A549 (cell line): ENCODE measurements at regions not wholly inside any gene's neighbourhood (a gene's known extent, or its start where the extent isn't known, plus 50 kb on each side); places are given as distances from the start of the nearest gene placed in this dataset.
A peak's percentile ranks its signal among the peaks of the same experiment; 100 is the strongest.

Experiments
- ATAC-seq, 2 experiments: fragments of 200-7000 bp in 1 of 2; fragments of >200 bp in 1 of 2; cut with Nextera tagmentation in 1 of 2; cut with Tn5 transposase in 1 of 2; 3 replicates each; pipeline versions ENCODE4 v1.8.0 to v1.9.1; 2018 to 2020; ENCODE audit warnings: mild to moderate bottlenecking in 1 of 2, moderate library complexity in 1 of 2
- CTCF ChIA-PET: fragments of 300-600 bp; sonication (Branson Sonifier 250); formaldehyde crosslinking; extraction: SDS; loops from one replicate; lab custom pipeline; 2021; ENCODE audit warnings: antibody characterized with exemption, inconsistent platforms; lab: Yijun Ruan, JAX
- POLR2A ChIA-PET: fragments of 350-600 bp; formaldehyde crosslinking; extraction: SDS; loops from one replicate; lab custom pipeline; 2021; ENCODE audit warnings: antibody characterized with exemption, inconsistent platforms; lab: Yijun Ruan, JAX
- DNase-seq, 2 experiments: peaks; one replicate each; pipeline versions ENCODE4 v3.0.0 to v3.0.0-alpha.2; 2011 to 2016; ENCODE audit warnings: low read depth in 1 of 2, low spot score in 1 of 2
- FAIRE-seq: peaks from 2 replicates; lab custom pipeline; 2011; peaks lifted over from hg19 to GRCh38; lab: Jason Lieb, UNC
- H3K27ac ChIP-seq, 2 experiments: fragments of >200 bp; sonication (Bioruptor Twin); formaldehyde crosslinking; 3 replicates each; pipeline ENCODE4 v1.5.1; 2016 to 2017
- H3K4me1 ChIP-seq: fragments of >200 bp; sonication (Bioruptor Twin); formaldehyde crosslinking; 3 replicates; pipeline ENCODE4 v1.6.1; 2016
- H3K4me2 ChIP-seq: fragments of >200 bp; sonication (Bioruptor Twin); formaldehyde crosslinking; 3 replicates; pipeline ENCODE4 v1.6.1; 2016
- H3K4me3 ChIP-seq: fragments of >200 bp; sonication (Bioruptor Twin); formaldehyde crosslinking; 3 replicates; pipeline ENCODE4 v1.5.1; 2016
- H3K9me3 ChIP-seq: fragments of >200 bp; sonication (Bioruptor Twin); formaldehyde crosslinking; 3 replicates; pipeline ENCODE4 v1.6.1; 2016
- BHLHE40 ChIP-seq: IDR thresholded peaks from 2 replicates; pipeline ENCODE4 v1.6.1; 2012; ENCODE audit warnings: low read depth, low read length, inconsistent platforms
- CTCF ChIP-seq: fragments of >200 bp; sonication (Bioruptor Twin); formaldehyde crosslinking; IDR thresholded peaks from 3 replicates; pipeline ENCODE4 v1.5.1; 2016
- EHF ChIP-seq: fragments of 250-450 bp; sonication (Bioruptor Pico); IDR thresholded peaks from 2 replicates; pipeline ENCODE4 v1.5.0; 2020; ENCODE audit warnings: mild to moderate bottlenecking
- GATA3 ChIP-seq: IDR thresholded peaks from 2 replicates; pipeline ENCODE4 v1.6.1; 2012; ENCODE audit warnings: borderline replicate concordance
- HES2 ChIP-seq: fragments of >200 bp; sonication (Bioruptor Twin); formaldehyde crosslinking; IDR thresholded peaks from 2 replicates; pipeline ENCODE4 v1.6.1; 2016
- HMGXB4 ChIP-seq: fragments of 250-450 bp; sonication (Bioruptor Pico); IDR thresholded peaks from 2 replicates; pipeline ENCODE4 v1.5.0; 2021; ENCODE audit warnings: mild to moderate bottlenecking, moderate library complexity, borderline replicate concordance
- HOXA7 ChIP-seq: fragments of 250-450 bp; sonication (Bioruptor Pico); IDR thresholded peaks from 2 replicates; pipeline ENCODE4 v1.5.0; 2020; ENCODE audit warnings: mild to moderate bottlenecking, moderate library complexity
- KDM1A ChIP-seq: fragments of 200-600 bp; sonication (generic); IDR thresholded peaks from 2 replicates; pipeline ENCODE4 v1.6.1; 2016; ENCODE audit warnings: low read depth, mild to moderate bottlenecking
- MAFK ChIP-seq: fragments of 450-650 bp; IDR thresholded peaks from 2 replicates; pipeline ENCODE4 v1.6.1; 2014; ENCODE audit not compliant: partially characterized antibody
- PHF8 ChIP-seq: fragments of 200-600 bp; sonication (generic); IDR thresholded peaks from 2 replicates; pipeline ENCODE4 v1.6.1; 2016; ENCODE audit warnings: low read depth, mild to moderate bottlenecking, antibody characterized with exemption, moderate library complexity, borderline replicate concordance
- RAD21 ChIP-seq, 2 experiments: fragments of >200 bp in 1 of 2; sonication (Bioruptor Twin) in 1 of 2; formaldehyde crosslinking in 1 of 2; IDR thresholded peaks in 1 of 2; conservative IDR thresholded peaks in 1 of 2; 2 replicates in 1 of 2; 3 replicates in 1 of 2; pipeline ENCODE4 v1.6.1; 2012 to 2018; ENCODE audit warnings: inconsistent platforms in 1 of 2
- REST ChIP-seq: fragments of 200-600 bp; sonication (generic); IDR thresholded peaks from 2 replicates; pipeline ENCODE4 v1.6.1; 2016; ENCODE audit warnings: antibody characterized with exemption, mild to moderate bottlenecking, moderate library complexity
- RNF2 ChIP-seq: fragments of 200-600 bp; sonication (generic); IDR thresholded peaks from 2 replicates; pipeline ENCODE4 v1.6.1; 2016; ENCODE audit warnings: low read depth, mild to moderate bottlenecking, antibody characterized with exemption, moderate library complexity, borderline replicate concordance
- TP53 ChIP-seq: fragments of 250-450 bp; sonication (Bioruptor Pico); IDR thresholded peaks from 2 replicates; pipeline ENCODE4 v1.5.0; 2021; ENCODE audit warnings: mild to moderate bottlenecking, moderate library complexity
- USF2 ChIP-seq: fragments of 450-650 bp; IDR thresholded peaks from 2 replicates; pipeline ENCODE4 v1.6.1; 2014; ENCODE audit warnings: antibody characterized with exemption
- ZFP36 ChIP-seq: fragments of 450-650 bp; IDR thresholded peaks from 2 replicates; pipeline ENCODE4 v1.6.1; 2014; ENCODE audit warnings: borderline replicate concordance; ENCODE audit not compliant: partially characterized antibody
- whole genome bisulfite sequencing: methylation state at CpG from one replicate; pipeline ENCODE4 v1.1.6; 2017; ENCODE audit errors: missing lambda C conversion rate; 5-methylcytosine and 5-hydroxymethylcytosine counted together

- WGBS: 29% methylated on average over 6 of the region's 6 CpGs
- CTCF ChIA-PET: interaction anchor here (1.2 kb wide), 1 partner anchor 26 kb away, joined by 4 read pairs; no protein-coding TSS in a partner anchor
- H3K9me3 ChIP-seq: no peaks in the 10 kb centered on the region
- TF ChIP-seq ZFP36 (no peak), PHF8 (no peak), KDM1A (no peak), CTCF (no peak), USF2 (no peak)
- TF ChIP-seq, all 56 proteins: peak for 0
- POLR2A ChIA-PET: no interaction called here
- Histone ChIP-seq H3K4me1 (no peaks in the 10 kb centered on the region), H3K27ac (no peak overlapping the region), H3K4me3 (no peak overlapping the region), H3K4me2 (no peak overlapping the region)
- FAIRE-seq: no peak
- DNase-seq: no peak
- no peak for ATAC-seq
These were observed 201.1 kb upstream of the CHD1 start for GRCh38 chr5:99129768-99130501.

GRCh38 chr5:99122976-99123375 is 194.2 kb upstream of the CHD1 start:
- Histone ChIP-seq H3K4me2 (no peak overlapping the region), H3K9me3 (no peaks in the 10 kb centered on the region), H3K27ac (no peak overlapping the region), H3K4me1 (no peaks in the 10 kb centered on the region), H3K4me3 (no peak overlapping the region)
- TF ChIP-seq MAFK (no peak), RAD21 (conservative IDR thresholded peaks at IDR 0.05 in 1 of 2, IDR thresholded peaks at IDR 0.05 in 1 of 2) (no peak), CTCF (no peak), GATA3 (no peak), TP53 (CRISPR knock-in tag) (no peak), ZFP36 (no peak), HES2 (no peak), EHF (CRISPR knock-in tag) (no peak), HOXA7 (CRISPR knock-in tag) (no peak), RNF2 (no peak), BHLHE40 (no peak), HMGXB4 (CRISPR knock-in tag) (no peak), REST (no peak)
- peak in 1 of 2 experiments; percentile 3 for DNase-seq
- ATAC-seq: no peak
- FAIRE-seq: no peak
- ChIA-PET POLR2A (no interaction called here), CTCF (interaction anchor here (1.2 kb wide), 1 partner anchor 1095 kb away, joined by 4 read pairs; no protein-coding TSS in a partner anchor)
